GM12864 (cell line): ENCODE measurements at regions not wholly inside any gene's neighbourhood (a gene's known extent, or its start where the extent isn't known, plus 50 kb on each side); places are given as distances from the start of the nearest gene placed in this dataset.
"Not testable (repeated sequence)": the region's sequence is repeated elsewhere in the genome, so short reads cannot be mapped to it uniquely, and the experiment has no call there.

ENCODE experiments used
- DNase-seq: peaks from one replicate; pipeline ENCODE4 v3.0.0-alpha.2; 2011; ENCODE audit warnings: low read depth
- H3K4me3 ChIP-seq: 2 replicates; pipeline ENCODE4 v1.5.1; 2011; ENCODE audit warnings: mild to moderate bottlenecking, low read depth, low read length, control low read depth
- CTCF ChIP-seq: IDR thresholded peaks from 2 replicates; pipeline ENCODE4 v1.5.1; 2011; ENCODE audit warnings: low read depth, mild to moderate bottlenecking, moderate library complexity, low read length, control low read depth, inconsistent platforms; ENCODE audit errors: missing control alignments

GRCh38 chr20:53654932-53655624 is 61.4 kb upstream of the ZNF217 start:
- TF ChIP-seq CTCF = no peak
- no peak for DNase-seq
- no peak overlapping the region; the same call in 1 of the 2 replicates for H3K4me3 ChIP-seq

GRCh38 chr20:53654521-53654920 is 60.9 kb upstream of the ZNF217 start:
- not testable (repeated sequence) for DNase-seq, H3K4me3 ChIP-seq

DNA sequence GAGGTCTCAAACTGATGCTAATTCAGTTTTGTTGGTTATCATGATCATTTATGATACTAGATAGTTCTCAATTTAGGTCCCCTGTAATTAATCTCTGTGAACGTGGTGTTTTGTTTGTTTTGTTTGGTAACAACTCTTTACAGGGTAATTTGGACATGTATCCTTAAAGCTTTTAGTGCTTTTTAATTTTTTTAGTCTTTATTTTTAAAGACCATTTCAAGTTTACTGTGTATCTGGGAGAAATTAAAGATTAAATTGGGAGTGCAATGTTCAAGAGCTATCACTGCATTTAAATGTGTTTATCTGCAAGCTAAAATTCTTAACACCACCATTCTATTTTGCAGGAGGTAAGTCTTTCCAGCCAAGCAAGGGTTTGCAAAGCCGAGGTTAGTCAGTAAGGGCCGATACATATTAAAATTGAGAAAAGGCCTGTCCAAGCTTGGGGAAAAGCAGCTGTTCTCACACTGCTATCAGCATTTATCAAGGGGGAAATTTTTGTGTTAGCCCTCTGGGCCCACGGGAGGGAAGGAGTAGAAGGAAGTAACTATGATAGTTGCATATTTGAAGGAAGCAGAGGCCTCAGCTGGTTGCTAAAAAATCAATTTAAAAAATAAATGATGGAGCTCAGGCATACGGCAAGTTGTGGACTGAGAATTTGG is 59.3 kb upstream of the ZNF217 start:
- peak overlapping the region; percentile 17; the same call in 1 of the 2 replicates for H3K4me3 ChIP-seq
- DNase-seq = no peak
- TF ChIP-seq CTCF = no peak

GRCh38 chr20:53652090-53652858 is 58.6 kb upstream of the ZNF217 start:
- no peak for TF ChIP-seq CTCF
- DNase-seq = peak; percentile 84
- peak overlapping the region; percentile 16; the same call in 1 of the 2 replicates for H3K4me3 ChIP-seq

- not testable (repeated sequence) for H3K4me3 ChIP-seq, DNase-seq
Observed at GRCh38 chr20:53649493-53649892, 55.9 kb upstream of the ZNF217 start.

DNA sequence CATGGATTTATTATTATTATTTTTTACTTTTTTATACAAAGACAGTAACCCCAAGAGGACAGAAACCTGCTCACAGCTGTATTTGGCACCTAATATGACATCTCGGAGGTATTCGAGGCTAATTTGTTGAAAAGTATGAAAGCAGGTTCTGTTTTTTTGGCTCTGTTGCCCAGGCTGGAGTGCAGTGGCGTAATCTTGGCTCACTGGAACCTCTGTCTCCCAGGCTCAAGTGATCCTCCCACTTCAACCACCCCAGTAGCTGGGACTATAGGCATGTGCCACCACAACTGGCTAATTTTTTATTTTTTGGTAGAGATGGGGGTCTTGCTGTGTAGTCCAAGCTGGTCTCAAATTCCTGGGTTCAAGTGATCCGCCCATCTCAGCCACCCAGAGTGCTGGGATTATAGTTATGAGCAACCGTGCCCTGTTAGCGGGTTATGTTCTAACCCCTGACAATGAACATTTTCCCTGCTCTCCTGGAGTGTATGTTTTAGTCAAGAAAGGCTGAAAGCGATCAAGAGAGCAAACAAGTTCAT is 53.7 kb upstream of the ZNF217 start:
- DNase-seq = no peak
- H3K4me3 ChIP-seq = no peak overlapping the region
- no peak for TF ChIP-seq CTCF

DNA sequence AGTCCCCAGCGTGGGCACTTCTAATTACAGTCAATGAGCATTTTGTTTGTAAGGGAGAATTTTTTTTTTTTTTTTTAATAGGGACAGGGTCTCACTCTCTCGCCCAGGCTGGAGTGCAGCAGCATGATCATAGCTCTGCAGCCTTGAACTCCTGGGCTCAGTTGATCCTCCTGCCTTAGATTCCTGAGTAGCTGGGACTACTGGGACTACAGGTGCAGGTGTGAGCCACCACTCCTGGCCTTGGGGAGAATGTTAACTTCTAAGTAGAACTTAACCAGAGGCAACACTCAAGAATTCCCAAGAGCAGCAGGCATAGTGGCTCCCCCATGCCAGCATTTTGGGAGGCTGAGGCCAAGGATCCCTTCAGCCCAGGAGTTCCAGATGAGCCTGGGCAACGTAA is 52.9 kb upstream of the ZNF217 start:
- no peak overlapping the region for H3K4me3 ChIP-seq
- DNase-seq = no peak
- no peak for TF ChIP-seq CTCF
